H54 (cell line): ENCODE measurements at regions not wholly inside any gene's neighbourhood (a gene's known extent, or its start where the extent isn't known, plus 50 kb on each side); places are given as distances from the start of the nearest gene placed in this dataset.
"Not testable (repeated sequence)": the region's sequence is repeated elsewhere in the genome, so short reads cannot be mapped to it uniquely, and the experiment has no call there.

Experiments used
- DNase-seq: peaks from one replicate; pipeline ENCODE4 v3.0.0; 2011; ENCODE audit warnings: low spot score, mixed read lengths; ENCODE audit not compliant: insufficient read length
- FAIRE-seq: peaks from 3 replicates; lab custom pipeline; 2011; peaks lifted over from hg19 to GRCh38; lab: Jason Lieb, UNC
- POLR2A ChIP-seq: IDR thresholded peaks from 2 replicates; pipeline ENCODE4 v1.6.1; 2011; ENCODE audit warnings: low read depth, mild to moderate bottlenecking, low read length

DNA sequence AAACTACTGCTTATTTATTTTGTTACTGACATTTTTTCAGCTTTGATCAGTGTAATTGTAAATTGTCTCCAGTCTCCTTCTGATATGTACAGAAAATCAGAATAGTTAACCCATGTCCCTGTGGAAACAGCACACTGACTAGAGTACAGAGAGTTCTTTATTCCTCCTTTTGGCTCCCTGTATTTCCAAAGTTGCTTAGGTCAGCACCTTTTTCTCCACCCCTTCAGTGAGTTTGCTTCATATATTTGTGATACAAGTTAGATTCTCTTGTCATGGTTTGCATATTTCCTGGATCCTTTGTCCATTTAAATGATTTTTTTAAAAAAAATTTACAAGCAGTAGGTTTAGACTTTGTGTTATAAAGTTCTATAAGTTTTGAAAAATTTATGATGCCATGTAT lies 2051.1 kb upstream of the LRRTM1 start:
- TF ChIP-seq POLR2A: no peak
- FAIRE-seq (no peak), DNase-seq (no peak)

DNA sequence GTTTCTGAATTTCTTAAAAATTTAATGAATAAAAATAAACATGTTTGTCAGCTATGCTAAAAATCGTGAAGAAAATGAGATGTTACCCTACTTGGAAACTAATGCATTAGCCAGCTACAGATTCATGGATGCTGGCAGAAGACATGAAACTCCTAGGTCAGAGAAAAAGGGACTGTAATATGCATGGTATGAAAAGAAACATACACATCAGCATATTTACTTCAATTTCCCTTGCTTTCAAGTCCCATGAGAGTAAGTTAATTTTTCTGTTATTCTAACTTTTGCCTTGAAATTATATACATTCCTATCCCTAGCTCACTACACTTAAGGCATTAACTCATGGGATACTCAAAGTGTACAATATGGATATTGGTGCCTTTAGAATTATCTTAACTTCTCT lies 2041.4 kb upstream of the LRRTM1 start:
- FAIRE-seq (no peak), DNase-seq (no peak)
- TF ChIP-seq POLR2A: no peak

DNA sequence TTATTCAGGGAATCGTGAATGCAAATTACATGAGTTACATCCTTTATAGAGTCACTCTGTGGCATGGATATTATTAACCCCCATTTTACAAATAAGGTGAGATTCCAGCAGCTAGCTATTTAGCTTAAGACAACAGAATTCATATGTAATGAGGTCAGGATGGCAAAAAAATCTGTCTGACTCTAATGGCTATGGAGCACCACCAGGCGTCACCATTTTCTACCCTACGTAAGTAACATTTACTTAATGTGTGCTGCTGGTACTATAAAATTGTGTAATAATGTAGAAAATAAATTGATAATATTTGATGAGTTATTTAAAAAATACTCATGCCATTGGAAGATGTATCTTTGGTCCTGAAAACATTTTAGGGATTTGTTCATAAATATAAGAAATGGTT lies 2040.1 kb upstream of the LRRTM1 start:
- TF ChIP-seq POLR2A: no peak
- DNase-seq (no peak), FAIRE-seq (no peak)

DNA sequence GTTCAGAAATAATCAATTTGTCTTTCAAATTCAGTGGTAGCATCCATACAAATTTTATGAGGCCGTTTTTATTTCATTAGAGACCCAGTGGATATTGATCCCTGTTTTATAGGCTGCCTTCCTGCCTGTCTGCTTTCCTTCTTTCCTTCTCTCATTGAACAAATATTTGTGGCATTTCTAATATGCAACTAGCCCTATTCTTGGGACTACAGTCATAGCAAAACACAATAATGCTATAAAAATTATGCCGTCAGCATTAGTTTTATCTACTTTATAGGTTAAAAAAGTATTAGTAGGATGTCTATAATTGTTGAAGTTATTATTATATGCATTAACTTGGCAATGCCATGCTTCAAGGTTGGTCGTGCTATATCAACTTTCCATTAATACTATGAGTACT lies 2037.8 kb upstream of the LRRTM1 start:
- no peak for FAIRE-seq
- DNase-seq: no peak
- TF ChIP-seq POLR2A: no peak

DNA sequence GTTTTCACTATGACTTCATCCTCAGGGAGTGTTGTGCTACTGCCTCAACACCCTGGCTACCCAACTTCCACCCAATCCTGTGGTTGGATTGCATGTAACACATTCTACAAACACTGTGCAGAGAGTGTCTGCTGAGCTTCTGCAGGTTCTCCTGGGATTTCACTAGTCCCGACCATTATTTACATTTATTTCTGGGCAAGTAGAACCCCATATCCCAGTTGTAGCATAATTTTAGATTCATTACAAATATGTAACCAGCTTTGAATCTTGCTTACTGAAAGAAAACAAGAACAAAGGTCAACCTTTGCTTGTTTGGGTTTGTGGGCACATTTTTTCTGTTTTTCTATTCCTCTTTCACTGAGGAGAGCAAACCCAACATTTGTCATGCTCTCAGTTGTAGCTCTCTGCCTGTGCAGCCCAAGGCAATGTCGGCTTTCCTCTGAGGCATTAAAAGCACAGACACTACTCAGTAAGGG lies 2036.1 kb upstream of the LRRTM1 start:
- TF ChIP-seq POLR2A: no peak
- FAIRE-seq: no peak
- no peak for DNase-seq

DNA sequence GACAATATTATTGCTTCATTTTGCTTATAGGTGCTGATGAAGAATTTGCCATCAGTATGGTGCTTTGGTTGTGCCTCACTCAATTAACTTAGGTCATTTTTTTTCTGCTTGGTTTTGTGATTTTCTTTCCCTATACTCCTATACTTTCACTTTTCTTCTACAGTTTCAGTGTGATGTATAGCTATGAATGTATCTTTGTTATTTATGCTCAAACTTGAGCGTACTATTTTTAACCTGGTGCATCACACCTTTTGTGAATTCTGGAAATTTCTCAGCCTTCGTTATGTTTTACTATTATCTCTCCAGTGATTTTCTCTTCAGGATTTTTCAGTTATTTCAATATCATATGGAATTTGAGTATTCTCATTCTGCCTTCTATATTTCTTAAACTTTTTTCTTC lies 2035.3 kb upstream of the LRRTM1 start:
- no peak for TF ChIP-seq POLR2A
- DNase-seq: no peak
- FAIRE-seq: no peak

DNA sequence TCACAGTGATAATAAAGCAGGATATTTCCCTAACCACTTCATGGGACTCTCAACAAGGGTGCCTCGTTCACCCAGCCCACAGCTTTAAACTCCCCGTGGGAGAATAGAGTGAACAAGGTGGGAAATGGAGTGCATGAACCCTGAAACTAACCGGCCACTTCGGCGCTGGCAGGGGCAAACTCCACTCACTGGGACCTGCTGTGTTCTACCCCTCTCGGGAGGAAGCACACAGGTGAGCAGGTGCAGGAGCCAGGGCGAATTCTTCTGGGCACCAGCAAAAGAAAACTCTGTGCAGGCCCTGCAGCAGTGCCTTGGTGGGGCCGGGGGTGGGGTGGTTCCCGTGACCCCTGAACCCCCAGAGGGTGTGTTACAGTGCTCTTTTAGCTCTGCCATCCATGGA lies 2029.1 kb upstream of the LRRTM1 start:
- FAIRE-seq: no peak
- no peak for TF ChIP-seq POLR2A
- no peak for DNase-seq

DNA sequence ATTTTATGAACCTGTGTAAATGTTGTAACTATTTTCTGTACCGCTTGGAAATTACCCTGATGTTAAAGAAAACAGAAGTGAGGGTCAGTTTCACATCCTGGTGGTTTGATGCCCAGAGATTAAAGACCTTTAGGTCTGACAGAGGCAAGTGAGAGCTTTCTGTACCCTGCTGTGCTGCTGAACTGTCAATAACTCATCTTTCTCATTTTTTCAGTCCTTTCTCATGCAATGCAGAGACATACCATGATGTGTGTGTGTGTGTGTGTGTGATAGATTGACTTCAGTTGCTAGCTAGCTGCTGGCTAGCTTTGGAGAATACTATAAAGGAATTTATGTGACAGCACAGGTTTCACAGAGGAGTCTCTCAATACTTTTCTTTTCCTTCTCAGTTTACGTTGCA lies 2025.6 kb upstream of the LRRTM1 start:
- TF ChIP-seq POLR2A: no peak
- FAIRE-seq: no peak
- DNase-seq: no peak

DNA sequence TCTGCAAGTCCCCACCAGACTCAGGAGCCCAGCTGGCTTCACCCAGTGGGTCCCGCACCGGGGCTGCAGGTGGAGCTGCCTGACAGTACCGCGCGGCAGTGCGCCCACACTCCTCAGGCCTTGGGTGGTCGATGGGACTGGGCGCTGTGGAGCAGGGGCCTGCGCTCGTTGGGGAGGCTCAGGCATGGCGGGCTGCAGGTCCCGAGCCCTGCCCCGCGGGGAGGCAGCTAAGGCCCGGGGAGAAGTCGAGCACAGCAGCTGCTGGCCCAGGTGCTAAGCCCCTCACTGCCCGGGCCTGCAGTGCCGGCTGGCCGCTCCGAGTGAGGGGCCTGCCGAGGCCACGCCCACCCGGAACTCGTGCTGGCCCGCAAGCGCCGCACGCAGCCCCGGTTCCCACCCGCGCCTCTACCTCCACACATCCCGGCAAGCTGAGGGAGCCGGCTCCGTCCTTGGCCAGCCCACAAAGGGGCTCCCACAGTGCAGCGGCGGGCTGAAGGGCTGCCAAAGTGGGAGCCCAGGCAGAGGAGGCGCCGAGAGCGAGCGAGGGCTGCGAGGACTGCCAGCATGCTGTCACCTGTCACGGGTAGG lies 2021.7 kb upstream of the LRRTM1 start:
- FAIRE-seq, DNase-seq: not testable (repeated sequence)

DNA sequence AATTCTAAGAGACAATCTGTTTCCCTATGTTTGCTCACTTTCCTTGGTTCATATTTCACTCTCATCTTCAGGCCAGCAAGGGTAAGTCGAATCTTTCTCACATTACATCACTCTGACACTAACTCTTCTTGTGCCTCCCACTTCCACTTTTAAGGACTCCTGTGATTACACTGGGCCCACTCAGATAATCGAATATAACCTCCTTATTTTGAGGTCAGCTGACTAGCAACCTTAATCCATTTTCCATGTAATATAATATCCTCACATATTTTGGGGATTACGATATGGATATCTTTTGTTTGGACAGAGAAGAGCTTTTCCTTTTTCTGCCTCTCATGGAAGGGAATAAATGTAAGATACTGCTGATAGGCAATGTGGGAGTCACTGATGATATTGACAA lies 2015.7 kb upstream of the LRRTM1 start:
- no peak for TF ChIP-seq POLR2A
- DNase-seq: no peak
- no peak for FAIRE-seq

DNA sequence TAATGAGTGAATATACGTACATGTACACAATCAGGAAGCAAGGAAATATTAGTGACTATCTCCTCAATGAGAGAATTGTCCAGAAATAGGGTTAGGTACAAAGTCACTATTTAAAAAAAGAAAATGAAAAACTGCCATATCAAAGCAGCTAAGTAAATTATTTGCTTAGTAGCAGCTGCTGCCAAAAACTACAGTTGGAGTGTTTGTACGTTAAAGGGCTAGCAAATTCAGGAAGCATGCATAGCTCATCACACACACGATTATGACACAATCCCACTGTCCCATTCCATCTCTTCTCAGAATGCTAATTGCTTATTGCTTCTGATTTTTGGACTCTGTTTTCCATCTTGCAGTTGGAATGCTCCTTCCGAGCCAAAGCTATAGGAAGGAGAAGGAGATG lies 2012.5 kb upstream of the LRRTM1 start:
- no peak for TF ChIP-seq POLR2A
- DNase-seq (no peak), FAIRE-seq (no peak)

DNA sequence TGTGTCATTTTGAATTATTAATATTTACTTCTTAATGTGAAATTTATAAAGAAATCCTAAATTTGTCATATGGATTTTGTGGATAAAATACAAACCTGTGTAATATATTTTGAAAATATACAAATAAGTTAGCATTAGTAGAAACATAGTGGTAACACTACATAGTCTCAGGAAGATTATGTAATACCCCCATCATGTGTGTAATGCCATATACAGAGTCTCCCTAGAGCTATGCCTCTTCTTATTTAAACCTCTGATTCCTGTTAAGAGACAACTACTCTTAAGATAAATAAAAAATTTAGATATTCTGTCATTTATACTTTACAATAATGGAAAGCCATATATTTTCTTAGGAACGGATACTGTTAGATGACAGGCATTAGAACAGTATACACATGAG lies 2012.0 kb upstream of the LRRTM1 start:
- DNase-seq (no peak), FAIRE-seq (no peak)
- no peak for TF ChIP-seq POLR2A

DNA sequence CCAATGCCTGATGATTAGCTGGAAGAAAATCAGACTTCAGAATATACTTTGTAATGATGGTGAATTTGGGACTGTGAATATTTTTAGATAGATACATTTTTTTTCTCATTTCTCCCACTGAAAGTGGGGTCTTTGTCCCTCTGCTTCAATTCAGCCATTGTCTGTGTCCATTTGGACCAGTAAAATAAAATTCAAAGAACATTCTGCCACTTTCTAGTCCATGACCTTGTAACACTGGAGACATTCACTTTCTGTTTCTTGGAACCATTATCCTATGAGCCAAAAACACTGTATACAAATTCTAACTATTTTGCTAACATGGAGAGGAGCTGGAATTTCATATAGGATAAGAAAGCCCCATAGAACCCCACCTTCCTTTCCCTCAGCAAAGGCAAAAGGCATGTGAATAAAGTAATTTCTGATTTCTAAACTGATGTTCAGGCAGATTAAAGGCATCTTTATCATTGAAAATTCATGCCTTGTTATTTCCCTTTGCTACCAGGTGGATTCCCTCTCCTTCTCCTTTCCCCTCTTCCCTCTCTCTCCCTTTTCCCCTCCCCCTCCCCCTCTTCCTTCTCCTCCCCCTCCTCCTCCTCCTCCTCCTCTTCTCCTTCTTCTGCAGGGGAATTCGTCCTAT lies 2010.4 kb upstream of the LRRTM1 start:
- no peak for TF ChIP-seq POLR2A
- DNase-seq (no peak), FAIRE-seq (no peak)

DNA sequence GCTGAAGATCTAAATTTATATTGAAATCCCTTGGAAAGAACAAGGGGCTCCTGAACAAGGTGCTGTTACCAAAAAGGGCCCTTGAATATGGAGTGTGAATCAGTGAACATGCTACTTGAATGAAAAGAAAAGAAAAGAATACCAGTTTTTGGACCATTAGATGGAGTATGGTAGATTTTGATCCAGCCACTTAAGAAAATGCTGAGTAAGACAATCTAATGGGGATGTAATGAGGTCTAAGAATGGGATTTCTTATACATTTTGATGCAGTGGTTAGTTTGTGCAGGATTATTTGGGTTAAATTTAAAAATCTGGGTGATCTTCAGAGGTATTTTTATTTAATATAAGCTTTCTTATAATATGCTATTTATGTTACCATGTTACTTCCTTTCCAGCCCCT lies 2003.0 kb upstream of the LRRTM1 start:
- FAIRE-seq (no peak), DNase-seq (no peak)
- TF ChIP-seq POLR2A: no peak

DNA sequence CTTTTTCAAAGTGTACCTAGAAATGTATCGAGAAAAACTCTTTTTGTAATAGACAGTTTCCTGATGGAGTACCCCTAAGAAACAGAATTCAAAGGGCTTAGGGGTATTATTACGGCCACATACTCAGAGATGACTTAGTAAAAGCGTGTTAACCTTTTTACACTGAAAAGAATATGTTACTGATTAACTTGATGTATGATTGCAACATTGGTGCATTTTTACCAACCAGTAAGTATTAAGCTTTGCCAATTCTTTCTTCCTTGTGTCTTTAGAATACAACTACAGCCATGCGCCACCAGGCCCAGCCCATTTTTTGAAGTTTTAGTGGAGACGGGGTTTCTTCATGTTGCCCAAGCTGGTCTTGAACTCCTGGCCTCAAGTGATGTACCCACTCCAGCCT lies 1997.0 kb upstream of the LRRTM1 start:
- FAIRE-seq: no peak

DNA sequence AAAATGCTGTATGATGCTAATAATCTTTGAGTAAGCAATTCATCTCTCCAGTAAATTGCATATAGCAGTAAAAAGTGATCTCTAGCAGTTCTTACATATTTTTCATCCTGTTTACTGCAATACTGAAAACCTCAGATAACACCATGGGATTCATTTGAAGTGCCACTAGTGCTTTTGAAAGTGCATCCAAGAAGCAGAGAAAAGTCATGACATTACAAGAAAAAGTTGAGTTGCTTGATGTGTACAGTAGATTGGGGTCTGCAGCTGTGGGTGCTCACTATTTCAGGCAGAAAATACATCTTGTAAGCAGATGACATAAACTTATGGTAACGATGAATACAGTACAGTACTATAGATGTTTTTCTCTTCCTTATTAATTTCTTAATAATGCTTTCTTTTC lies 1984.9 kb upstream of the LRRTM1 start:
- DNase-seq (no peak), FAIRE-seq (no peak)
- no peak for TF ChIP-seq POLR2A

More for the DNA sequence above, 1997.0 kb upstream of the LRRTM1 start:
- DNase-seq: no peak
- TF ChIP-seq POLR2A: no peak
